OCI-LY3 (cell line): ENCODE measurements at regions not wholly inside any gene's neighbourhood (a gene's known extent, or its start where the extent isn't known, plus 50 kb on each side); places are given as distances from the start of the nearest gene placed in this dataset.

ENCODE experiments used
- H2AFZ ChIP-seq: fragments of 200-600, 300-600 bp; shearing (Covaris generic); 2 replicates; pipeline ENCODE4 v1.6.0; 2014; ENCODE audit warnings: antibody characterized with exemption, low read depth, low read length
- H3K27ac ChIP-seq: fragments of 200-600, 300-600 bp; sonication (generic); 2 replicates; pipeline ENCODE4 v1.5.1; 2014; ENCODE audit warnings: mild to moderate bottlenecking, low read length, moderate library complexity, mixed read lengths
- H3K27me3 ChIP-seq: fragments of 200-600, 300-600 bp; sonication (generic); 2 replicates; pipeline ENCODE4 v1.6.1; 2014; ENCODE audit warnings: low read depth, low read length, mixed read lengths
- H3K36me3 ChIP-seq: fragments of 200-600, 300-600 bp; sonication (generic); replicated peaks from 2 replicates; pipeline ENCODE3; 2014; ENCODE audit warnings: low read depth, low read length, mixed read lengths
- H3K4me1 ChIP-seq: fragments of 300-600, 200-600 bp; sonication (generic); 2 replicates; pipeline ENCODE4 v1.6.1; 2014; ENCODE audit warnings: low read length, mixed read lengths
- H3K4me2 ChIP-seq: fragments of 200-600, 300-600 bp; sonication (generic); 2 replicates; pipeline ENCODE4 v1.6.1; 2014; ENCODE audit warnings: low read length, mixed read lengths
- H3K4me3 ChIP-seq: fragments of 300-600, 200-600 bp; sonication (generic); 2 replicates; pipeline ENCODE4 v1.5.1; 2014; ENCODE audit warnings: antibody characterized with exemption, mild to moderate bottlenecking, low read length, moderate library complexity
- H3K79me2 ChIP-seq: fragments of 300-600, 200-600 bp; shearing (Covaris generic); 2 replicates; pipeline ENCODE4 v1.6.1; 2014; ENCODE audit warnings: mild to moderate bottlenecking, low read length, mixed read lengths
- H3K9ac ChIP-seq: fragments of 300-600, 200-600 bp; shearing (Covaris generic); 2 replicates; pipeline ENCODE4 v1.6.0; 2014; ENCODE audit warnings: mild to moderate bottlenecking, low read length, moderate library complexity
- H3K9me3 ChIP-seq: fragments of 200-600, 300-600 bp; shearing (Covaris generic); 2 replicates; pipeline ENCODE4 v1.6.1; 2014; ENCODE audit warnings: low read length, mixed read lengths; ENCODE audit not compliant: insufficient read depth
- H4K20me1 ChIP-seq: fragments of 200-600, 300-600 bp; sonication (generic); 2 replicates; pipeline ENCODE4 v1.6.1; 2016; ENCODE audit warnings: low read length, mixed read lengths; ENCODE audit not compliant: insufficient read depth
- EZH2phosphoT487 ChIP-seq: fragments of 200-600 bp; shearing (Covaris generic); IDR thresholded peaks from 2 replicates; pipeline ENCODE4 v1.6.1; 2018; ENCODE audit warnings: antibody characterized with exemption, mixed run types, low read depth
- TF ChIP-seq, protein P1 (sequence below): fragments of 200-600, 300-600 bp; sonication (generic); IDR thresholded peaks from 2 replicates; pipeline ENCODE4 v1.5.1; 2014; ENCODE audit warnings: antibody characterized with exemption, low read length, low read depth

DNA sequence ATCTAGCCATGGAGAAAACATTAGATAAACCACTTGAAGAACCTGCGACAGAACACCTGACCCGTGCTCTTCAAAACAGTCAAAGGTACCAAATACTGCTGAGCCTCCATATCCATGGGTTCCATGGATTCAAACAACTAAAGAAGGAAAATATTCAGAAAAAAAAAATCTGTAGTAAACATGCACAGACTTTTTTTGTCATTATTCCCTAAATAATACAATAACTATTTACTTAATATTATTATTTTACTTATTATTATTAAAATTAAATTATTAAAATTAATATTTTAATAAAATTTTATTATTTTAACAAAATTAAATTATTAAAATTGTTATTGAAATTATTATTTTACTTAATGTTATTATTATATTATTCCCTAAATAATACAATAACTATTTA is 101.0 kb upstream of the PDE1C start:
- no peak overlapping the region for H3K9ac ChIP-seq
- no peak overlapping the region for H3K4me2 ChIP-seq
- H3K36me3 ChIP-seq: no peaks in the 10 kb centered on the region
- no peak for TF ChIP-seq EZH2phosphoT487
- TF ChIP-seq, protein P1, sequence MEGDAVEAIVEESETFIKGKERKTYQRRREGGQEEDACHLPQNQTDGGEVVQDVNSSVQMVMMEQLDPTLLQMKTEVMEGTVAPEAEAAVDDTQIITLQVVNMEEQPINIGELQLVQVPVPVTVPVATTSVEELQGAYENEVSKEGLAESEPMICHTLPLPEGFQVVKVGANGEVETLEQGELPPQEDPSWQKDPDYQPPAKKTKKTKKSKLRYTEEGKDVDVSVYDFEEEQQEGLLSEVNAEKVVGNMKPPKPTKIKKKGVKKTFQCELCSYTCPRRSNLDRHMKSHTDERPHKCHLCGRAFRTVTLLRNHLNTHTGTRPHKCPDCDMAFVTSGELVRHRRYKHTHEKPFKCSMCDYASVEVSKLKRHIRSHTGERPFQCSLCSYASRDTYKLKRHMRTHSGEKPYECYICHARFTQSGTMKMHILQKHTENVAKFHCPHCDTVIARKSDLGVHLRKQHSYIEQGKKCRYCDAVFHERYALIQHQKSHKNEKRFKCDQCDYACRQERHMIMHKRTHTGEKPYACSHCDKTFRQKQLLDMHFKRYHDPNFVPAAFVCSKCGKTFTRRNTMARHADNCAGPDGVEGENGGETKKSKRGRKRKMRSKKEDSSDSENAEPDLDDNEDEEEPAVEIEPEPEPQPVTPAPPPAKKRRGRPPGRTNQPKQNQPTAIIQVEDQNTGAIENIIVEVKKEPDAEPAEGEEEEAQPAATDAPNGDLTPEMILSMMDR: no peak
- no peaks in the 10 kb centered on the region for H3K27me3 ChIP-seq
- no peaks in the 10 kb centered on the region for H3K9me3 ChIP-seq
- no peak overlapping the region for H3K4me3 ChIP-seq
- H4K20me1 ChIP-seq: no peaks in the 10 kb centered on the region
- no peak overlapping the region for H3K27ac ChIP-seq
- no peaks in the 10 kb centered on the region for H3K79me2 ChIP-seq
- no peak overlapping the region for H2AFZ ChIP-seq
- no peaks in the 10 kb centered on the region for H3K4me1 ChIP-seq

DNA sequence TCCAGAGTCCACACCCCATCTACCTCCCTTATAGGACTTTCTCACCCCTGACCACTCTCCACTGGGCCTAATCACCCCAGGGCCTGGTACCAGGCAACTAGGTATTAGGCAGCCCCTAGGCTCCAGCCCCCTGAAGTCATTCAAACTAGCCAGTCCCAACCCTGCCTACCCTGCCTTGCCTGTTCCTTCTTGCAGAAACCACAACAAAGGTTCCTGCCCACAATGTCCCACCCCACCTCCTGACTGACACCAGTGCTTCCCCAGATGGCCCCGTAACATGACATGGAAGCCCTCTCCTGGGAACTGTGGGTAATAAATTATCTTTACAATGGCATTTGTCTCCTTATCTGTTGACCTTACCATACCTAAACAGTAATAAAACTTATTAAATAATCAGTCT is 100.6 kb upstream of the PDE1C start:
- Histone ChIP-seq H4K20me1 (no peaks in the 10 kb centered on the region), H3K9ac (no peak overlapping the region), H3K9me3 (no peaks in the 10 kb centered on the region), H3K36me3 (no peaks in the 10 kb centered on the region), H3K4me1 (no peaks in the 10 kb centered on the region), H3K79me2 (no peaks in the 10 kb centered on the region), H3K4me2 (no peak overlapping the region), H2AFZ (no peak overlapping the region), H3K27ac (no peak overlapping the region), H3K27me3 (no peaks in the 10 kb centered on the region), H3K4me3 (no peak overlapping the region)
- TF ChIP-seq, protein P1: no peak
- TF ChIP-seq EZH2phosphoT487: no peak

DNA sequence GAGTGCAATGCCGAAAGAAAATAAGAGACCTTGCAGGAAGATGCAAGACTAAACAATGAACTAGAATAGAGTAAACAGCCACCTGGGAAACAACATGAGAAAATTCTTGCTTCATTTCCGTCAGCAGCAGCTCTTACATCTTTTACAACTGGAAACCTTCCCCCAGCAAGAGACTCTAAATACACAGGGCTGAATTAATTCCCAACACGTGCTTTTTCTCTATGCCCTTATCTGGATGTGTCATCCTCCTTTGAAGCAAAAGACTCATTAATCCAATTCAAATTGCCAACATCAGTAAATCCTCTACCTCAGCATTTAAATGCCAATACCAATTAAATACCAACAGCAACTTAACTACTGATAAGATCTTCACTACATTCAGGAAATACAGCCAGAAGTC is 99.0 kb upstream of the PDE1C start:
- H3K4me2 ChIP-seq: no peak overlapping the region
- no peak overlapping the region for H3K27ac ChIP-seq
- H2AFZ ChIP-seq: no peak overlapping the region
- H3K27me3 ChIP-seq: no peaks in the 10 kb centered on the region
- H4K20me1 ChIP-seq: no peaks in the 10 kb centered on the region
- H3K4me3 ChIP-seq: no peak overlapping the region
- H3K79me2 ChIP-seq: no peaks in the 10 kb centered on the region
- TF ChIP-seq, protein P1: no peak
- no peak for TF ChIP-seq EZH2phosphoT487
- H3K9ac ChIP-seq: no peak overlapping the region
- H3K36me3 ChIP-seq: no peaks in the 10 kb centered on the region
- H3K9me3 ChIP-seq: no peaks in the 10 kb centered on the region
- no peaks in the 10 kb centered on the region for H3K4me1 ChIP-seq

DNA sequence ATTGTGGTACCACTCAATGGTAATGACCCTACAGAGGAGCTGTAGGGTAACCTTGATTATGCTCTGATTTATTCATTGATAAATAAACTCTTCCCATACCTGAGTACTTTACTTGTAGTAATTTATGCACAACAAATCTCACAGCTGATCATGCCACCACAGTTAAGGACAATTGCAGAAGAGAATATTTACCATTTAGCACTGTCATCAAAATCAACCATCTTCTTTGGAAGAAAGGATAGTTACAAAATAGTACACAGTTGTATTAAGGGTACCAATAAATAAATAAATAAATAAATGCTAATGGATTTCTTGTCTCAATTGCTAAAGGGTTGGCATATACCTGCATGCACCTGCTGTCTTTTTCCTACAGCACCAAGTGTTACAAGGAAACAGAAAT is 97.6 kb upstream of the PDE1C start:
- H3K27ac ChIP-seq: no peak overlapping the region
- no peaks in the 10 kb centered on the region for H3K79me2 ChIP-seq
- no peaks in the 10 kb centered on the region for H3K9me3 ChIP-seq
- H3K9ac ChIP-seq: no peak overlapping the region
- H4K20me1 ChIP-seq: no peaks in the 10 kb centered on the region
- H3K4me2 ChIP-seq: no peak overlapping the region
- no peak overlapping the region for H2AFZ ChIP-seq
- no peaks in the 10 kb centered on the region for H3K36me3 ChIP-seq
- H3K4me1 ChIP-seq: no peaks in the 10 kb centered on the region
- H3K4me3 ChIP-seq: no peak overlapping the region
- TF ChIP-seq, protein P1: no peak
- TF ChIP-seq EZH2phosphoT487: no peak
- H3K27me3 ChIP-seq: no peaks in the 10 kb centered on the region
